Fibroblast of lung (primary cell): ENCODE measurements at regions not wholly inside any gene's neighbourhood (a gene's known extent, or its start where the extent isn't known, plus 50 kb on each side); places are given as distances from the start of the nearest gene placed in this dataset.

Experiments used
- DNase-seq, 2 donors: peaks; one replicate each; pipeline versions ENCODE4 v3.0.0 to v3.0.0-alpha.2; 2010; ENCODE audit warnings: low read depth in 2 of 2
- H2AFZ ChIP-seq: 2 replicates; pipeline ENCODE4 v1.5.1; 2012; ENCODE audit warnings: low read length, control low read depth, inconsistent platforms
- H3K27ac ChIP-seq: 2 replicates; pipeline ENCODE4 v1.5.1; 2011; ENCODE audit warnings: low read length, control low read depth; ENCODE audit not compliant: insufficient read depth
- H3K27me3 ChIP-seq: 2 replicates; pipeline ENCODE4 v1.5.1; 2011; ENCODE audit warnings: mild to moderate bottlenecking, low read length; ENCODE audit not compliant: control insufficient read depth, insufficient read depth
- H3K36me3 ChIP-seq: 2 replicates; pipeline ENCODE4 v1.5.1; 2011; ENCODE audit warnings: low read length; ENCODE audit not compliant: control insufficient read depth, insufficient read depth
- H3K4me1 ChIP-seq: 2 replicates; pipeline ENCODE4 v1.5.1; 2011; ENCODE audit warnings: low read length; ENCODE audit not compliant: control insufficient read depth, insufficient read depth; ENCODE audit errors: extremely low read depth
- H3K4me2 ChIP-seq: 2 replicates; pipeline ENCODE4 v1.5.1; 2011; ENCODE audit warnings: low read length, control low read depth; ENCODE audit not compliant: insufficient read depth; ENCODE audit errors: extremely low read depth
- H3K4me3 ChIP-seq, 4 experiments: fragments of 200-600 bp in 1 of 4; sonication (generic) in 1 of 4; replicated peaks in 1 of 4; 2 replicates each; pipeline ENCODE4 v1.5.1; 2011 to 2016; ENCODE audit warnings: low read length in 4 of 4, low read depth in 3 of 4, mild to moderate bottlenecking in 3 of 4, control low read depth in 2 of 4, inconsistent platforms in 1 of 4, mixed read lengths in 1 of 4; ENCODE audit not compliant: insufficient read depth in 1 of 4; ENCODE audit errors: control extremely low read depth in 1 of 4
- H3K79me2 ChIP-seq: 2 replicates; pipeline ENCODE4 v1.5.1; 2012; ENCODE audit warnings: mild to moderate bottlenecking, low read length, inconsistent platforms; ENCODE audit not compliant: control insufficient read depth, insufficient read depth
- H3K9ac ChIP-seq: 2 replicates; pipeline ENCODE4 v1.5.1; 2011; ENCODE audit warnings: mild to moderate bottlenecking, low read length, control low read depth; ENCODE audit not compliant: insufficient read depth
- H3K9me3 ChIP-seq: 2 replicates; pipeline ENCODE4 v1.5.1; 2012; ENCODE audit warnings: low read depth, low read length; ENCODE audit not compliant: control insufficient read depth, insufficient read depth
- H4K20me1 ChIP-seq: 2 replicates; pipeline ENCODE4 v1.5.1; 2011; ENCODE audit warnings: low read length; ENCODE audit not compliant: control insufficient read depth, insufficient read depth; ENCODE audit errors: extremely low read depth
- EZH2 ChIP-seq: IDR thresholded peaks from 2 replicates; pipeline ENCODE4 v1.5.1; 2012; ENCODE audit warnings: low read length, control low read depth, mild to moderate bottlenecking; ENCODE audit errors: missing control alignments
- TF ChIP-seq, protein P1 (sequence below), 2 donors: IDR thresholded peaks in 1 of 2; conservative IDR thresholded peaks in 1 of 2; 1 replicate in 1 of 2; 2 replicates in 1 of 2; pipeline ENCODE4 v1.5.1; 2011 to 2012; ENCODE audit warnings: low read length in 2 of 2, control low read depth in 1 of 2, inconsistent platforms in 1 of 2, low read depth in 1 of 2, mild to moderate bottlenecking in 1 of 2

DNA sequence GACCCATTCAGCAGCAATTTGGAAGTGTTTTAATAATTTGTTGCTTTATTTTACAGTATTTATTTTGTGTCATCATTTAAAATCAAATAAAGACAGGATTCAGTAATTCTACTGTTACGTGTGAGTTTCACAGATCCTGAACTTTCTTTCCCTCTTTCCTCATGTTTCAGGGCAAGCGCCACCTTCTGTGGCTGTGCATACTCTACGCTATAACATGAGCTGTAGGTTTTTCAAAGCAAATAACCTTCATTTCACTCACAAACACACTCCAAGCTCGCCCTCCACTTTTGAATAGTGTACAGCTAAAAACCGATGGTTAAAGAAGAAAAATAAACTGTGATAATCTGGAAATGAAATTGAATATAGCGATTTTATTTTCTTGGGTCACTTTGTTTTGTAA is 753.3 kb downstream of the OLFM4 start:
- no peaks in the 10 kb centered on the region for H3K9me3 ChIP-seq
- TF ChIP-seq EZH2, result no peak
- TF ChIP-seq, protein P1, sequence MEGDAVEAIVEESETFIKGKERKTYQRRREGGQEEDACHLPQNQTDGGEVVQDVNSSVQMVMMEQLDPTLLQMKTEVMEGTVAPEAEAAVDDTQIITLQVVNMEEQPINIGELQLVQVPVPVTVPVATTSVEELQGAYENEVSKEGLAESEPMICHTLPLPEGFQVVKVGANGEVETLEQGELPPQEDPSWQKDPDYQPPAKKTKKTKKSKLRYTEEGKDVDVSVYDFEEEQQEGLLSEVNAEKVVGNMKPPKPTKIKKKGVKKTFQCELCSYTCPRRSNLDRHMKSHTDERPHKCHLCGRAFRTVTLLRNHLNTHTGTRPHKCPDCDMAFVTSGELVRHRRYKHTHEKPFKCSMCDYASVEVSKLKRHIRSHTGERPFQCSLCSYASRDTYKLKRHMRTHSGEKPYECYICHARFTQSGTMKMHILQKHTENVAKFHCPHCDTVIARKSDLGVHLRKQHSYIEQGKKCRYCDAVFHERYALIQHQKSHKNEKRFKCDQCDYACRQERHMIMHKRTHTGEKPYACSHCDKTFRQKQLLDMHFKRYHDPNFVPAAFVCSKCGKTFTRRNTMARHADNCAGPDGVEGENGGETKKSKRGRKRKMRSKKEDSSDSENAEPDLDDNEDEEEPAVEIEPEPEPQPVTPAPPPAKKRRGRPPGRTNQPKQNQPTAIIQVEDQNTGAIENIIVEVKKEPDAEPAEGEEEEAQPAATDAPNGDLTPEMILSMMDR (conservative IDR thresholded peaks at IDR 0.05 in 1 of 2, IDR thresholded peaks at IDR 0.05 in 1 of 2; ENCODE audit: low read depth in 1 of 2, low read length in 2 of 2), result no peak
- no peak overlapping the region for H2AFZ ChIP-seq
- no peaks in the 10 kb centered on the region for H3K36me3 ChIP-seq
- peak in 1 of 2 donors; percentile 1 for DNase-seq
- H3K4me2 ChIP-seq, result no peak overlapping the region
- no peaks in the 10 kb centered on the region for H3K79me2 ChIP-seq
- H3K4me1 ChIP-seq, result no peaks in the 10 kb centered on the region
- no peaks in the 10 kb centered on the region for H3K27me3 ChIP-seq
- no peak overlapping the region for H3K4me3 ChIP-seq
- no peak overlapping the region for H3K27ac ChIP-seq
- H3K9ac ChIP-seq, result no peak overlapping the region
- no peaks in the 10 kb centered on the region for H4K20me1 ChIP-seq

DNA sequence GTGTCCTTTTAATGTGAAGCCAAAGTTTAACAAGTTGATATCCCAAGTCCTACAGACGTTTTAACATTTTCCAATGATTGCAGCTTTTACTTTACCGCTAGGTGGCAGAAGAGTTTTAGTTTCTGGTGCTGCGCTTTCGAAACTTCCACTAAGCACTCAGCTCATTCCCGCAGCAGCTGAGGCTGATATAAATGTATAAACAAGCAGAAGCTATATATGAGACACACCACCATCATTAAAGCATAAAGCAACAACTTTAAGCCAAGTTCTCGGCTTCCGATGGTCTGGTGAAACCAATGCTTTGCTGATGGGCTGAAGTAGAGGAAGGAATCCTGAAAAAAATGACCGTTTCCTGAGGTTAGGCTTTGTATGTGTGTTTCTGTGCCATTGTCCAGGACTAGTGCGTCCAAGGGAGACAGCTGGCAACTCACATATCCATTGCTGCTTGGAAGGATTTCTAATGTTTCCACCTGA is 753.9 kb downstream of the OLFM4 start:
- Histone ChIP-seq H3K4me3 (peak overlapping the region in 1 of 4 experiments; percentile 47), H3K9me3 (no peaks in the 10 kb centered on the region), H3K36me3 (no peaks in the 10 kb centered on the region), H3K4me2 (no peak overlapping the region), H2AFZ (no peak overlapping the region), H3K27me3 (no peaks in the 10 kb centered on the region), H3K27ac (no peak overlapping the region), H3K9ac (no peak overlapping the region), H4K20me1 (no peaks in the 10 kb centered on the region), H3K4me1 (no peaks in the 10 kb centered on the region), H3K79me2 (no peaks in the 10 kb centered on the region)
- TF ChIP-seq, protein P1 (conservative IDR thresholded peaks at IDR 0.05 in 1 of 2, IDR thresholded peaks at IDR 0.05 in 1 of 2; ENCODE audit: low read depth in 1 of 2, low read length in 2 of 2), result peak; percentile 36 to 76
- TF ChIP-seq EZH2, result no peak
- peak; percentile 26 to 66 for DNase-seq

DNA sequence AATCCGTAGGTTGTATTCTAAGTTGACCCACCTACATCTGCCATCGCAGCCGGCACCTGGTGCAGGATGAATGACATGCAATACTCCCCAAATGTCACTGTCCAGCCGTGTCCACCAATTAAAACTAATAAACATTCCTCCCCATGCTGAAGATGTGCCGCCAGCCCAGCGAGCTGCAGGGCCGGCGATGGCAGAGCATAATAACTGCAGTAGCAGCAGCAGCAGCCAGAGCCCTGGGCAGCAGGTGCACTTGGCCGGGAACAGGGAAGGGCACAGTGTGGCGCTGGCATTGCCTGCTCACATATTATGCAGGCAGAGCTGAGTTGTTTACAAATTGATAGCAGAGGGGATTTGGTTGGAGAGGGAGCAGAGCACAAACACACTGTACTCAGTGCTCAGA is 754.9 kb downstream of the OLFM4 start:
- no peaks in the 10 kb centered on the region for H3K36me3 ChIP-seq
- no peak overlapping the region for H3K4me3 ChIP-seq
- no peaks in the 10 kb centered on the region for H4K20me1 ChIP-seq
- no peak overlapping the region for H3K27ac ChIP-seq
- H3K9me3 ChIP-seq, result no peaks in the 10 kb centered on the region
- no peaks in the 10 kb centered on the region for H3K27me3 ChIP-seq
- H3K9ac ChIP-seq, result no peak overlapping the region
- H2AFZ ChIP-seq, result no peak overlapping the region
- H3K4me2 ChIP-seq, result no peak overlapping the region
- H3K79me2 ChIP-seq, result no peaks in the 10 kb centered on the region
- no peak for DNase-seq
- no peak for TF ChIP-seq EZH2
- TF ChIP-seq, protein P1 (conservative IDR thresholded peaks at IDR 0.05 in 1 of 2, IDR thresholded peaks at IDR 0.05 in 1 of 2; ENCODE audit: low read depth in 1 of 2, low read length in 2 of 2), result no peak
- no peaks in the 10 kb centered on the region for H3K4me1 ChIP-seq
